Activated T-helper 17 cell treated with anti-CD3 and anti-CD28 coated beads, Interleukin-2, amount 50 U/mL, for 72 hours (primary cell): ENCODE measurements at regions not wholly inside any gene's neighbourhood (a gene's known extent, or its start where the extent isn't known, plus 50 kb on each side); places are given as distances from the start of the nearest gene placed in this dataset.

Experiments
- ATAC-seq: fragments of 150-1000 bp; cut with Tn5 transposase; replicated peaks from 2 replicates; pipeline ENCODE4 v1.10.0; 2021; ENCODE audit warnings: mild to moderate bottlenecking, moderate library complexity
- H3K27ac Mint-ChIP-seq: one replicate; pipeline ENCODE4 v1.8.0; 2022; ENCODE audit warnings: mixed read lengths
- H3K27me3 Mint-ChIP-seq: one replicate; pipeline ENCODE4 v1.8.0; 2022; ENCODE audit warnings: mixed read lengths
- H3K36me3 Mint-ChIP-seq: one replicate; pipeline ENCODE4 v1.8.0; 2022; ENCODE audit warnings: low read depth, mild to moderate bottlenecking, mixed read lengths
- H3K4me1 Mint-ChIP-seq: one replicate; pipeline ENCODE4 v1.8.0; 2022; ENCODE audit warnings: mixed read lengths
- H3K4me3 Mint-ChIP-seq: one replicate; pipeline ENCODE4 v1.8.0; 2022; ENCODE audit warnings: mild to moderate bottlenecking, mixed read lengths
- H3K9me3 Mint-ChIP-seq: one replicate; pipeline ENCODE4 v1.8.0; 2022; ENCODE audit warnings: mixed read lengths

DNA sequence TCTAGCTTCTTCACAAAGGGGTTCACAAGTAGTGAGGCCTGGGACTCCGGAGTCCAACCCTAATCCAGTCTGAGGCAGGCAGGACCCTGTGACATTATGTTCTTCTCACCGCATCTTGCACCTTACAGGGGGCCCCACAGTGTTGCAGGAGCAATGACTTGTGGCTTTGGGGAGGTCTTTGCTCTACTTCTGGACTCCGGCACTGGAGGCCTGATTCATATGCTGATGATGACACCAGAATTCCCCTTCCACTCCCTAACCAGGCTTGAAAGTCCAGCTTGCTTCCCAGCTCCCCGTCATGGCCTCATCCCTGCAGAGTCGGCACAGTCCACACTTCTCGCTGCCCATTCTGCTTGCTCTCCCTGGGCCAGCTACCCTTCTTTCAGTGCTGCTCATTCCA lies 96.3 kb upstream of the SLC44A3 start:
- no peaks in the 10 kb centered on the region for H3K36me3 Mint-ChIP-seq
- ATAC-seq: no peak
- H3K27me3 Mint-ChIP-seq: peaks cover 7% of the 10 kb centered on the region
- no peaks in the 10 kb centered on the region for H3K4me1 Mint-ChIP-seq
- H3K9me3 Mint-ChIP-seq: no peaks in the 10 kb centered on the region
- no peak overlapping the region for H3K4me3 Mint-ChIP-seq
- H3K27ac Mint-ChIP-seq: no peak overlapping the region

DNA sequence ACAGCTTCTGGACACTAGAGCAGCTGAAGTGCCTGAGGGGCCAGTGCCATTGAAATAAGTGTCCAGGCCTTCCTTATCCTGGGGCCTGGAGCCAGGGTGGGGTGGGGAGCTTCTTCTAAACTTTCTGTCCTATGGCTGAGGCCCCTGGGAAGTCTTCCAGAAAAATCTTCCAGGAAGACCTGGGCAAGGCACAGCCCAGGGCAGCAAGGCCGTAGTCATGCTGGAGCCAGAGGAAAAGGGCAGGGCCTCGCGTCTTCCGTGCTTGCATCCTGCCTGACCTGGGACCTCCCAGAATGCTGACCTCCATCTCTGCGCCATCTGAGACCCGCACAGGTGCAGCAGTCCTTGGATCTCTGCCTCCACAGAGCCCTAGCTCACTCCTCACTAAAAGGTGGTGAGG lies 96.7 kb upstream of the SLC44A3 start:
- H3K4me3 Mint-ChIP-seq: no peak overlapping the region
- H3K27ac Mint-ChIP-seq: no peak overlapping the region
- H3K9me3 Mint-ChIP-seq: no peaks in the 10 kb centered on the region
- ATAC-seq: no peak
- H3K27me3 Mint-ChIP-seq: peaks cover 7% of the 10 kb centered on the region
- H3K36me3 Mint-ChIP-seq: no peaks in the 10 kb centered on the region
- H3K4me1 Mint-ChIP-seq: no peaks in the 10 kb centered on the region

DNA sequence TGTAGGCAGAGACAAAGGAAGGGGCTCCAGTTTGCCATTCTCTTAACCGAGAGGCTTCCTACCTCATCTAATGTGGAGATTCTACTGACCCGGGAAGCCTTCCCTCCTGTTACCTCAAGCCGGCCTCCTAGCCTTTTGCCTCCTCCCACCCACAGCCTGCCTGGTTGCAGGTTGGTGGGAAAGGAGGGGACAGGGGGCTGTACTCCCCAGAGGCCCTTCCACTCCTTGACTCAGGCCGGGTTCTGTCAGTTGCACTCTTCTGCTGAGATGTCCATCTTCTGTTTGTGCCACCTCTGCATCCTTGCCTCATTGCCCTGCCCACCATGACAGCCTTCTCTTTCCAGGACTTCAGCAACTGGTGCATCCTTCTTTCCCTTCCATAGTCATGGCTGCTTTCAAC lies 98.0 kb upstream of the SLC44A3 start:
- Mint-ChIP-seq H3K9me3 (no peaks in the 10 kb centered on the region), H3K36me3 (no peaks in the 10 kb centered on the region)

DNA sequence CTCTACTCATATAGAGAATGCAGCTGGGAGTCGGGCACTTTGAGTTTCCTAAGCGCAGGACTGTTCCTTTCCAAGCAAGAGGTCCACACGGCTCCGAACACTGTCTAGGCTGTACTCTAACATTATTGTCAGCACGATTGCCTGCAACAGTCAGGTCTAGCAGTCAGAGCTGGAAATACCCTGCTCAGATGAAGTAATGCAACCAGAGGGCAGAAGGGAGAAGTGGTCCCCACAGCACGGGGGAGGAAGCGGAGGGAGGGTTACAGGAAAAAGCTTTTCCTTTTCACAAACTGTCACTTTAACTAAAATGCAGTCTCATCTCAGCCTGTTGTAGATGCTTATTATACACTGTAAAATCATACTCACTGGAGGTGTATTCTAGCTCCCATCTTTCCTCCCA lies 98.9 kb upstream of the SLC44A3 start:
- Mint-ChIP-seq H3K9me3 (no peaks in the 10 kb centered on the region), H3K27me3 (peaks cover 7% of the 10 kb centered on the region), H3K4me3 (no peak overlapping the region), H3K4me1 (no peaks in the 10 kb centered on the region), H3K36me3 (no peaks in the 10 kb centered on the region), H3K27ac (no peak overlapping the region)
- no peak for ATAC-seq

More for the DNA sequence above, 98.0 kb upstream of the SLC44A3 start:
- no peak overlapping the region for H3K4me3 Mint-ChIP-seq
- ATAC-seq: no peak
- H3K27ac Mint-ChIP-seq: no peak overlapping the region
- H3K4me1 Mint-ChIP-seq: no peaks in the 10 kb centered on the region
- peaks cover 7% of the 10 kb centered on the region for H3K27me3 Mint-ChIP-seq

DNA sequence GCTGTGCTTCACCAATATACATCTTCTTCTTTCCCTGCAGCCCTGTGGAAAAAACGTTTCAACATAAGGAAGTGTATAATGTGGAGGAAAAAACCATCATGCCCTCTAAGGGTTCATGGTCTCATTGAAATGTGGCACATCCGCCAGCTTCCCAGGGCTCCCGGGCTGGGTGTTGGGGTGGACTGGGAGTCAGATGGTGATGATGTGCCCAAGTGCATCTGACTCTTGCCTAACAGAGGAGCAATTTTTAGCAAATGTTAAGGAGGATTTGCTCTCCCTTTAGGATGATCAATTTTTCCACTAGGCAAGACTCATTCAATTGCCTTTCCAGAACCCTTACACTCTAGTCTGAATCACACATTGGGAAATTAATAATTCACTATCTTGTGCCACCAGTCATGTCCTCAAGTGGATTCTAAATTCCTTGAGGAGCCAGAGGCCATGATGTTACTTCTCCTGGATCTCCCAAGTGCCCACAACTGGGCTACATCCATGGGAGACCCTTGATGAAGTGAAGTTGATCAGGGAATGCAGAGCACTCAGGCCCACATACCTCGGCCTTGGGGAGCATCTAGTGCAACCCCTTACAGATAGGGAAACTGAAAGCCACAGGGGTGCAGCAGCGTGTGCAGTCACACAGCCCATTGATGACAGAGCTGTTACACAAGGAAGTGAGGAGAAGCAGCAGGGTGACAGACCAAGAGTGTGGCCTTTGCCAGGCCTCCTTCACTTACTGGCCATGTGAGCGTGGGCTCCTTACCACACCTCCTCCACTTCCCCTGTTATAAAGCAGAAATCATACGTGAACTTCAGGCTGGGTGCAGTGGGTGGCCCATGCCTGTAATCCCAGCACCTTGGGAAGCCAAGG lies 100.0 kb upstream of the SLC44A3 start:
- no peaks in the 10 kb centered on the region for H3K36me3 Mint-ChIP-seq
- ATAC-seq: peak; percentile 40
- no peak overlapping the region for H3K4me3 Mint-ChIP-seq
- no peaks in the 10 kb centered on the region for H3K9me3 Mint-ChIP-seq
- H3K27ac Mint-ChIP-seq: no peak overlapping the region
- H3K27me3 Mint-ChIP-seq: peaks cover 7% of the 10 kb centered on the region
- no peaks in the 10 kb centered on the region for H3K4me1 Mint-ChIP-seq

DNA sequence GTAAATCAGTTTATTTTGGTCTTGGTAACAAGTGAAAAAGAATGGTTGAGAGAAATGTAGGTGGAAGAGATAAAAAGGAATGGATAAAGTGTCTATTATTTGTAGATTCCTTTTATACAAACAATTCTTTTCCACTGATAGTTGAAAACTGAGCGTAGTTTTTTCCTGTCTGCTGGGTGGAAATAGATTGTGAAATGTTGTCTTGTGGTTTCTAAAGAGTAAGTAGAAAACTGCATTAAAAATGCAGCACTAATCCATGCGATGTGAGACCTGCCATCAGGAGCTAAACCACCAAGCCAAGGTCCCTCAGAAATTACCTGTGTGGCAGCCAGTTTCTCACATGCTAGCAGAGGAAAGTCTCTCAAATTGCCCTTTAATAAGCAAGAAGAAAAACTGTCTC lies 103.2 kb upstream of the SLC44A3 start:
- Mint-ChIP-seq H3K36me3 (no peaks in the 10 kb centered on the region), H3K27me3 (peaks cover 3% of the 10 kb centered on the region), H3K4me3 (no peak overlapping the region), H3K27ac (no peak overlapping the region), H3K4me1 (no peaks in the 10 kb centered on the region), H3K9me3 (no peaks in the 10 kb centered on the region)
- no peak for ATAC-seq

DNA sequence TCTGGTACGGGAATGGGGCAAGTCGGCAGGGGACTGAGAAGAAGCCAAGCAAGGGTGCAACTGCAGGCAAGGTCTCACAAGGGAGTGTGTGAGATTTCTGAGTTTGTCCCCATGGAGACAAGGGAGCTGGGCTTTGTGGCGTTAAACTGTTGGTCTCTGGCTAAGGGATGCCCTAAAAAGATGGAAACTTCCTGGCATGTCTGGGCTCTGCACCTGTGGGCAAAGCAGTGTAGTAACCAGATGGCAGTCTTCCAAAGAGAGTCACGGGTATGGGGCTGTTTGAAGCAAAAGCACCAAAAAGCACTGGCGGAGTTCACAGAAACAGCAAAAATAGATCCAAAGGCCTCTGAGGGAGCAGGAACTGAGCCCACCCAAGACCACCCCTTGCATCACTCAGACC lies 104.8 kb upstream of the SLC44A3 start:
- H3K9me3 Mint-ChIP-seq: no peaks in the 10 kb centered on the region
- H3K4me3 Mint-ChIP-seq: no peak overlapping the region
- ATAC-seq: no peak
- H3K27ac Mint-ChIP-seq: no peak overlapping the region
- no peaks in the 10 kb centered on the region for H3K36me3 Mint-ChIP-seq
- H3K4me1 Mint-ChIP-seq: no peaks in the 10 kb centered on the region
- peaks cover 6% of the 10 kb centered on the region for H3K27me3 Mint-ChIP-seq

DNA sequence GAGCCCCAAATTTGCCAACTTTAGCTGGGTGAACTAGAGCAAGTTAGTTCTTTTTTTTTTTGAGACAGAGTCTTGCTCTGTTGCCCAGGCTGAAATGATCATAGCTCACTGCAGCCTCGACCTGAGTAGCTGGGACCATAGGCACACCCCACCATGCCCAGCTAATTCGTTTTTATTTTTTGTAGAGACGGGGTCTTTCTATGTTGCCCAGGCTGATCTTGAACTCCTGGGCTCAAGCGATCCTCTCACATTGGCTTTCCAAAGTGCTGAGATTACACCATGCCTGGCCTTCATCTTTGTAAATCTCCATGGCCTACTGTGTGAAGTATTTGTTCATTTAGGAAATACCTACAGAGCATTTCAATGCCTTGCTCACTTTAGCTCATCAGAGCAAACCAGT lies 105.6 kb upstream of the SLC44A3 start:
- no peaks in the 10 kb centered on the region for H3K9me3 Mint-ChIP-seq
- no peak overlapping the region for H3K4me3 Mint-ChIP-seq
- H3K27ac Mint-ChIP-seq: no peak overlapping the region
- ATAC-seq: no peak
- H3K36me3 Mint-ChIP-seq: no peaks in the 10 kb centered on the region
- peaks cover 3% of the 10 kb centered on the region for H3K27me3 Mint-ChIP-seq
- H3K4me1 Mint-ChIP-seq: no peaks in the 10 kb centered on the region

DNA sequence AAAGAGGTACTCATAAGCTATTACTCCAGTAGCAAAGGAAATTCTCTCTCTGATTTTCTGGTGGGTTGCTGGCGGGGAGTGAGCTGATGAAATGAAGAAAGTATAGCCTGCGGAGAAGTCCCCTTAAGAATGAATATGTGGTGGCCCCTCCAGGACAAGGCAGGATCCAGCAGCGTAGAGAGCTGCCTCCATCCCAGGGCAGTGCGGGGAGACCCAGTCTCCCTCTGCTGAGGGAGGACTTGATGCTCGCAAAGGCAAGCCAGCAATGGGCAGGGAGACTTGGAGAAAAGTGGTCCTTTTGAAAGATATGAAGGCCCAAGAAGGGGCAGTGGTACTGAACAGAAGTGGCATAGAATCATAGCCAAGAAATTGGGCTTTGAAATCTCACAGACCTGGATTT lies 106.0 kb upstream of the SLC44A3 start:
- no peaks in the 10 kb centered on the region for H3K4me1 Mint-ChIP-seq
- no peaks in the 10 kb centered on the region for H3K9me3 Mint-ChIP-seq
- H3K27ac Mint-ChIP-seq: no peak overlapping the region
- peaks cover 3% of the 10 kb centered on the region for H3K27me3 Mint-ChIP-seq
- H3K36me3 Mint-ChIP-seq: no peaks in the 10 kb centered on the region
- H3K4me3 Mint-ChIP-seq: no peak overlapping the region
- no peak for ATAC-seq

DNA sequence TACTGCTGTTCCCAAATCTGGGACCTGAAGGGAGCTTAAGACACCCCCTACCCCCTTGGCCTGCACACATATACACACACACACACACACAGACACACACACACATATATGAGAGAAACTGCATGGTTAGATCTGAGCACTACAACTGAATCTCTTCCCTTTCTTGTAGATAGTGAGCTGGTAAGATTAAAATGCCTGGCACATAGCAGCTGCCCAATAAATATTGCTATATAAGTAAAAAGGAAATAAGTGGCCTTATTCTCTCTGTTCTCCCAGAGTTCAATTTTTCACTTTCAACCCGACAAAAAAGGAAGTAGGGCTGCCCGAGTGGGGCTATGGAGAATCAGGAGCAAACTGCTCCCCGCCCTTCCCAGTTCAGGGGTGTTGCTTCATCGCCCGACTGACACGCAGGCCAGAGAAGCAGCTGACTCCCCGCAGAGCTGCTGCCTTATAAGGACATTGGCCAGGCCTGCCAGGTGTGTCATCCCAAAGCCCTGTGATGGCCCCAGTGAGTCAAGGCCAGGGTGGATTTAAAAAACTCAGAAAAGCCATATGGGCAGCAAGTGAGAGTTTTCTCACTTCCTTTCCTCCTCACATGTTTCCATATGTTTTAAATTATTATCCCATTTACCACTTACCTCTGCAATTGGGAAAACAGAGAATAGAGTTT lies 106.5 kb upstream of the SLC44A3 start:
- H3K27me3 Mint-ChIP-seq: peaks cover 3% of the 10 kb centered on the region
- no peak overlapping the region for H3K27ac Mint-ChIP-seq
- H3K9me3 Mint-ChIP-seq: no peaks in the 10 kb centered on the region
- ATAC-seq: peak; percentile 62
- no peaks in the 10 kb centered on the region for H3K4me1 Mint-ChIP-seq
- H3K4me3 Mint-ChIP-seq: no peak overlapping the region
- H3K36me3 Mint-ChIP-seq: no peaks in the 10 kb centered on the region

DNA sequence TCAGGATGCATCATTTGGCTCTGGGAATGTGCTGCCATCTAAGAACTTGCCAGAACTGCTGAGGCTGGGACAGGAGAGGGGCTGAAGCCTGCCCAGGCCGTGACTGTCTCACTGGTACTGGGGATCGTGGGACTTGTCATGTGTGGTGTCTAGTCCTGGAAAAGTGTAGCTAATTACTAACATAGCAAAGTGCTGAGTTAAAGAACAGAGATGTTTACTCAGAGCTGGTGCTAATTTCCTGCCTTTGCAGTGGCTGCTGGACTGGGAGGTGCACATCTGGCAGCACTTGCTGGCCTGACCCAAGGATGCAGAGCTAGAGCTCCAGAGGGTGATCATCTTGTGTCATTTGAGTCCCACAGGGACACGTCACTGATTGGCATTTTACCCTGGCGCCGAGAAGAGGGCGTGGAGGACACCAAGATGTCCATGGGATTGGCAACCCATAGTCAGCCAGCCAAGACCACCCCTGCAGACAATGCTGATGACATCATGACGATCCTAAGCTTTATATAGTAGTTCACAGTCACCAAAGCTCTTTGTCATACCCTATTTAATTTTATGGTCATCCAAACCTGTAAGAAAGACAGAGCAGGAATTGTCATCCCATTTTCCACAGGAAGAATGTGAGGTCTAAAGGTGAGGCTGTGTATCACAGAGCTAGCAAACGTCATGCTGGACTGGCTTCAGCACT lies 110.1 kb upstream of the SLC44A3 start:
- Mint-ChIP-seq H3K4me1 (no peaks in the 10 kb centered on the region), H3K4me3 (no peak overlapping the region), H3K27me3 (peaks cover 3% of the 10 kb centered on the region), H3K9me3 (no peaks in the 10 kb centered on the region), H3K27ac (no peak overlapping the region), H3K36me3 (no peaks in the 10 kb centered on the region)
- ATAC-seq: no peak

DNA sequence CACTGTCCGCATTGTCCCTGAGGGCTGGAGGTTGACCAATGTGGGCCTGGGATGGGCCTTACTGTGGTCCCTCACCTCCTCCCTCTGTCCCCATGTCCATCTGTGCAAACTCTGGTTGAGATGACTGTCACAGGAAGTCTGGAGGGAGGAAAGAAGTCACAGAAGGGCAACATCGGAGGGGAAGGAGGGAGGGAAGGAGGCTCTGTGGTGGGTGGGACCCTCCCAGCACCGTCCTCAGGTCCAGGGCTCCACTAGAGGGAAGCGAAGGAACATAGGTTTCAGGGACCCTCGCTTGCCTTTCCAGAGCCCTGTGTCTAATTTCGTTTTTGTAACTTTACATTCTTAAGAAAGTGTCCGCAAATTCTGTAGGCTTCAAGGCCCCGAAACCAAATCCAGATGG lies 111.3 kb upstream of the SLC44A3 start:
- ATAC-seq: no peak
- no peak overlapping the region for H3K27ac Mint-ChIP-seq
- H3K9me3 Mint-ChIP-seq: no peaks in the 10 kb centered on the region
- H3K4me3 Mint-ChIP-seq: no peak overlapping the region
- H3K4me1 Mint-ChIP-seq: no peaks in the 10 kb centered on the region
- H3K27me3 Mint-ChIP-seq: peaks cover 3% of the 10 kb centered on the region
- H3K36me3 Mint-ChIP-seq: no peaks in the 10 kb centered on the region

DNA sequence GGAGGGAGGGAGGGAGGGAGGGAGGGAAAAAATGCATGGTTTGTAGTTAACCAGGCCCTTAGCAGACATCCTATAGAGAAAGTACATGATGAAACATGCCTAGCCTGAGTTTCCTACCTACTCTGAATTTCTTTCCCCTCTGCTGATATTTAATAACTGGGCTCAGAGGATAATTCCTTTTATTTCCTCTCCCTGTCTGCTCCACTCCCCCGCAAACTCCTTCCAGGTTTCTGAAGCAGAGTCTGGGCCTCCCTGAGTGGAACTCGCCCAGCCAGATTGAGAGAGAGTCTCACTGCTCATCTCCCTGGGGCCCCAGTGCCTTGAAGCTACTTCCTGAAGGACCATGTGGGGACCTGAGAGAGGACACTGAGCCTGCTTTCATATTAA lies 111.9 kb upstream of the SLC44A3 start:
- peaks cover 3% of the 10 kb centered on the region for H3K27me3 Mint-ChIP-seq
- H3K36me3 Mint-ChIP-seq: no peaks in the 10 kb centered on the region
- no peaks in the 10 kb centered on the region for H3K9me3 Mint-ChIP-seq
- no peak overlapping the region for H3K4me3 Mint-ChIP-seq
- ATAC-seq: no peak
- no peak overlapping the region for H3K27ac Mint-ChIP-seq
- no peaks in the 10 kb centered on the region for H3K4me1 Mint-ChIP-seq

DNA sequence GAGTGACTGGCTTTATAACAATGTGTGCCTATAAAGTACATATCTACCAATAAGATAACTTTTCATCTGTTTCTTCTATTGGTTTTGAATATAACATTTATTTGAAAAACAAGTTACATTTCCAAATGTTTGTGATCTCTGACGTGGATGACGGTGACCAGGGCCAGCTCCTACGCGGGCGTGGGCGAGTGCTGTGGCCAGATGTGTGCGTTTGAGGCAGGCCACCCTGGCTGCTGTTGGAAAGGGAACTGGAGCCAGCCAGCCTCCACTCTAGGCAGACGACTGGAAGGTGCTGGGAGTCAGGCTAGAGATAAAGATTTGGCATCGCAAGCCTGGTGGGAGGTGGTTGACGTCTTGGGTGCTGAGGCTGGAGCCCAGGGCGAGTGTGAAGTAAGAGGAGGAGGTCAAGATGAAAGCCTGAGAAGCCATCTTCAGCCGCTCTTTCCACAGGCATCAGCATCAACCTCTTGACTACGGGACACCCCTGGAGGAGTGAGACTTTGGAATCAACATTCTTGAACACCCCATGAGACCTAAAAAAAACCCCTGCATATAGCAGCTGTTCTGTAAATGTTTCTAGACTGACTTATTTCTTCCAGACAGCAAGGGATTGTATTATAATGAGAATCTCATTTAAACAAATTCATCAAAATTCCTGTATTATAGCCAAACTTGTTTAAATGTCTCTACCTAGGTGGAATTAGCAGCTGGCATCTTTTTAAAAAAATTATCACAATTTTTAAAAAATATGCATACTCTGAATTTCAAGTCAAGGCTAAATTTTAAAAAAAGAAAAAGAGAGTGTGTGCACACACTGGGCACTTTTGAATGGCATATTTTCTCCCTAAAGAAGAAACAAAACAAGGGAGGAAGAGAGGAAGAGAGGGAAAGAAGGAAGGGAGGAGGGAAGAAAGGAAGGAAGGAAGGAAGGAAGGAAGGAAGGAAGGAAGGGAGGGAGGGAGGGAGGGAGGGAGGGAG lies 112.5 kb upstream of the SLC44A3 start:
- H3K27me3 Mint-ChIP-seq: peaks cover 3% of the 10 kb centered on the region
- H3K4me3 Mint-ChIP-seq: no peak overlapping the region
- H3K9me3 Mint-ChIP-seq: no peaks in the 10 kb centered on the region
- no peaks in the 10 kb centered on the region for H3K4me1 Mint-ChIP-seq
- no peaks in the 10 kb centered on the region for H3K36me3 Mint-ChIP-seq
- H3K27ac Mint-ChIP-seq: no peak overlapping the region
- ATAC-seq: no peak
